Osteoblast (primary cell): ENCODE measurements at regions not wholly inside any gene's neighbourhood (a gene's known extent, or its start where the extent isn't known, plus 50 kb on each side); places are given as distances from the start of the nearest gene placed in this dataset.

ENCODE experiments used
- DNase-seq: peaks from one replicate; pipeline ENCODE4 v3.0.0; 2011; ENCODE audit warnings: low spot score, mixed read lengths; ENCODE audit not compliant: insufficient read length; ENCODE audit errors: missing footprints
- H2AFZ ChIP-seq: 2 replicates; pipeline ENCODE4 v1.6.0; 2011; ENCODE audit warnings: mild to moderate bottlenecking, low read length
- H3K27ac ChIP-seq: 2 replicates; pipeline ENCODE4 v1.5.1; 2011; ENCODE audit warnings: mild to moderate bottlenecking, low read depth, low read length, moderate library complexity
- H3K27me3 ChIP-seq: 2 replicates; pipeline ENCODE4 v1.6.0; 2012; ENCODE audit warnings: mild to moderate bottlenecking, control low read depth, inconsistent platforms, low read length, moderate library complexity; ENCODE audit not compliant: insufficient read depth
- H3K36me3 ChIP-seq: 2 replicates; pipeline ENCODE4 v1.5.1; 2011; ENCODE audit warnings: mild to moderate bottlenecking, low read length, control low read depth, moderate library complexity; ENCODE audit not compliant: insufficient read depth
- H3K4me1 ChIP-seq: 2 replicates; pipeline ENCODE4 v1.5.1; 2011; ENCODE audit warnings: mild to moderate bottlenecking, low read length, control low read depth, moderate library complexity; ENCODE audit not compliant: insufficient read depth
- H3K4me2 ChIP-seq: 2 replicates; pipeline ENCODE4 v1.6.0; 2011; ENCODE audit warnings: mild to moderate bottlenecking, low read length; ENCODE audit not compliant: insufficient read depth
- H3K4me3 ChIP-seq: fragments of 200-600 bp; sonication (generic); 3 replicates; pipeline ENCODE4 v1.5.1; 2012; ENCODE audit warnings: mild to moderate bottlenecking, low read length, inconsistent platforms; ENCODE audit not compliant: insufficient read depth
- H3K79me2 ChIP-seq: 2 replicates; pipeline ENCODE4 v1.6.0; 2012; ENCODE audit warnings: mild to moderate bottlenecking, low read length, control low read depth, inconsistent platforms; ENCODE audit not compliant: insufficient read depth
- H3K9me3 ChIP-seq: 2 replicates; pipeline ENCODE4 v1.5.1; 2011; ENCODE audit warnings: low read depth, low read length, control low read depth
- H4K20me1 ChIP-seq: 2 replicates; pipeline ENCODE4 v1.6.0; 2012; ENCODE audit warnings: mild to moderate bottlenecking, low read length, control low read depth; ENCODE audit not compliant: insufficient read depth
- CTCF ChIP-seq: IDR thresholded peaks from 2 replicates; pipeline ENCODE4 v1.5.1; 2011; ENCODE audit warnings: mild to moderate bottlenecking, low read depth, low read length, moderate library complexity; ENCODE audit errors: extremely low read depth

- no peak for TF ChIP-seq CTCF
- Histone ChIP-seq H3K4me1 (peaks cover 19% of the 10 kb centered on the region), H3K36me3 (no peaks in the 10 kb centered on the region), H3K27ac (no peak overlapping the region), H3K79me2 (no peaks in the 10 kb centered on the region), H3K4me3 (no peak overlapping the region), H3K27me3 (no peaks in the 10 kb centered on the region), H4K20me1 (no peaks in the 10 kb centered on the region), H3K9me3 (no peaks in the 10 kb centered on the region), H3K4me2 (no peak overlapping the region), H2AFZ (no peak overlapping the region)
- DNase-seq: no peak
Measured at GRCh38 chr6:159373670-159374069, 204.5 kb downstream of the FNDC1 start.

GRCh38 chr6:159372333-159372732 lies 203.1 kb downstream of the FNDC1 start:
- Histone ChIP-seq H3K79me2 (no peaks in the 10 kb centered on the region), H3K9me3 (no peaks in the 10 kb centered on the region), H3K27me3 (no peaks in the 10 kb centered on the region), H4K20me1 (no peaks in the 10 kb centered on the region), H3K4me3 (no peak overlapping the region), H2AFZ (no peak overlapping the region), H3K4me2 (no peak overlapping the region), H3K4me1 (peaks cover 11% of the 10 kb centered on the region), H3K27ac (no peak overlapping the region), H3K36me3 (no peaks in the 10 kb centered on the region)
- DNase-seq: no peak
- TF ChIP-seq CTCF: no peak

GRCh38 chr6:159360306-159360705 lies 191.1 kb downstream of the FNDC1 start:
- no peak overlapping the region for H3K4me2 ChIP-seq
- no peak for DNase-seq

More at GRCh38 chr6:159360306-159360705, 191.1 kb downstream of the FNDC1 start:
- Histone ChIP-seq H3K36me3 (no peaks in the 10 kb centered on the region), H4K20me1 (no peaks in the 10 kb centered on the region), H3K27ac (no peak overlapping the region), H3K27me3 (no peaks in the 10 kb centered on the region), H2AFZ (no peak overlapping the region), H3K9me3 (no peaks in the 10 kb centered on the region), H3K4me1 (no peaks in the 10 kb centered on the region), H3K79me2 (no peaks in the 10 kb centered on the region), H3K4me3 (no peak overlapping the region)
- TF ChIP-seq CTCF: no peak
